ENCODE measurements at regions not wholly inside any gene's neighbourhood (a gene's known extent, or its start where the extent isn't known, plus 50 kb on each side); places are given as distances from the start of the nearest gene placed in this dataset.

DNA sequence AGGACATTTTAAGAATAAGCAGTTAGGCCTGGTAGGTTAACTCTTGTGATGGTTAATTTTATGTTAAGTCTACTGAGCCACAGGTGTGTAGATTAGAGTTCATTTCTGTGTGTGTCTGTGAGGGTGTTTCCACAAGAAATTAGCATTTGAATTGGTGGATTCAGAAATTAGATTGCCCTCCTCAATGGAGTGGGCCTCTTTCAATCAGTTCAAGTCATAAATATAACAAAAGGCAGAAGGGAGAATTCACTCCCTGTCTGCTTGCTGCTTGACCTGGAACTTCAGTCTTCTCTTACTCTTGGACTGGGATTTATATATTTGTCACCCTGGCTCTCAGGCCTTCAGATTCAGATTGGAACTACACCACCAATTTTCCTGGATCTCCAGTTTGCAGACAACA is 55.3 kb upstream of the POM121L12 start:
- DNase-seq (ENCODE audit: low spot score) = no peak
- in situ Hi-C loops (cut with HindIII; ENCODE audit: low sequenced_read_pairs) = no loop called here

DNA sequence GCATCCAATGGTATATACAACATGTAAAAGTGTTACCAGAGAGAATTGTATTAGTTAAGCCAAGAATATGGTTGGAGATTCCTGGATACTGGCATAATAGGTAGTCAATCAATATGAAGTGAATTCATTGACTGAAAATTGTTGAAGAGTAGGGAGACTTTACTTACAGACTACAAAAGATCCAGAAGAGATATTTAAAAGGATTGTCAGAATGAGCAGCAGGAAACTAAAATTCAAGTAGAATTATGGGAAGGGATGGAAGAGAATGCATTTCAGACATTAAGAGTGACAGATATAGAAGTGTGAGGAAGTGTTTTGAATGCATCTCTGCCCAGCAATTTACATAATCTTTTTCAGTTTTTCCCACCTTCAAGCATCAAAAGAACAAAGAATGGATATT is 62.3 kb upstream of the POM121L12 start:
- in situ Hi-C loops (cut with HindIII; ENCODE audit: low sequenced_read_pairs) = no loop called here
- no peak for DNase-seq (ENCODE audit: low spot score)

DNA sequence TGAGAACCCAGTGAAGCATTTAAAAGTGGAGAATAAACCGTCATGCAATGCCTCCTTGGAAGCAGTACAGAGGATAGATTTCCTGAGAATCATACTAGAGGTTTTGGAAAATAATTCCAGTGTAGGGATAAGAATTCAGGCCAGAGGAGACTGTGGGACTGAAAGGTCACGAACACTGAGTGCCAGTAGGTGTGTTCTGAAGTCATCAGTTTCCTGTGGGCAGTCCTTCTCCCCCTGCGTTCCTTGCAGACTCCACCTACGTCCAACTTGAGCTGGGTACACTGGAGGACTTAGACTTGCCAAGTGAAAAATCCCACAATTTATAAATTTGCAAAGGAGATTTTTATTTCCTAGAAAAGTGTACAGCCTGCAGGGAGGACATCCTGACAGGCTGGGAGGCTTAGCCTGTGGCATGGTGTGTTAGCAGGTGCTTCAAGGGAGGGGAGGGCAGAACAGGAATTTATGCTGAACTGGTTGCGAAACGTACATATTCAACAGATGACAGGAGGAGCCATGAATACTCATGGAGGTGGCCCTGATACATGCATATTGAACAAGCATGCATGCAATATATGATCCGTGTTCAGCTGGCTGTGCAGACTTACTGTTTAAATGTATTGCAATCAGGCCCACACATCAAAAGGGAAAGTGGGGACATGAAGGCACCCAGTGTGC is 72.9 kb upstream of the POM121L12 start:
- in situ Hi-C loops (cut with HindIII; ENCODE audit: low sequenced_read_pairs) = no loop called here
- DNase-seq (ENCODE audit: low spot score) = no peak

DNA sequence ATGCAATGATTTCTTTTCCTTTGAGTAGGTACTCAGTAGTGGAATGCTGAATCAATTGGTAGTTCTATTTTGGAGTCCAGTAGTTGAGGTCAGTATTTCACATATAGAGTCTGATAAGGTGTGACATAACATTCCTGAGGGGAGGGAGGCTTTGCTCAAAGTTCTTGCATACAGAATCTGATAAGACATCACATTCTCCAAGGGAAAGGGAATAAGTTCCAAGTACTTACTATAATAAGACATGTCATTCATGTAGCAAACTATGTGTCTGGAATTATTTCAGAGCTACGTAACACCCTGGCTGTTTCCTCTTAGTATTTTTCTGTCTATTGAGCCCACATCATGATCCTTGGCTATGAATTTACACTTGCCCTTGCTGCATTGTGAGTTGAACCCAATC is 74.3 kb upstream of the POM121L12 start:
- no peak for DNase-seq (ENCODE audit: low spot score)
- in situ Hi-C loops (cut with HindIII; ENCODE audit: low sequenced_read_pairs) = no loop called here

DNA sequence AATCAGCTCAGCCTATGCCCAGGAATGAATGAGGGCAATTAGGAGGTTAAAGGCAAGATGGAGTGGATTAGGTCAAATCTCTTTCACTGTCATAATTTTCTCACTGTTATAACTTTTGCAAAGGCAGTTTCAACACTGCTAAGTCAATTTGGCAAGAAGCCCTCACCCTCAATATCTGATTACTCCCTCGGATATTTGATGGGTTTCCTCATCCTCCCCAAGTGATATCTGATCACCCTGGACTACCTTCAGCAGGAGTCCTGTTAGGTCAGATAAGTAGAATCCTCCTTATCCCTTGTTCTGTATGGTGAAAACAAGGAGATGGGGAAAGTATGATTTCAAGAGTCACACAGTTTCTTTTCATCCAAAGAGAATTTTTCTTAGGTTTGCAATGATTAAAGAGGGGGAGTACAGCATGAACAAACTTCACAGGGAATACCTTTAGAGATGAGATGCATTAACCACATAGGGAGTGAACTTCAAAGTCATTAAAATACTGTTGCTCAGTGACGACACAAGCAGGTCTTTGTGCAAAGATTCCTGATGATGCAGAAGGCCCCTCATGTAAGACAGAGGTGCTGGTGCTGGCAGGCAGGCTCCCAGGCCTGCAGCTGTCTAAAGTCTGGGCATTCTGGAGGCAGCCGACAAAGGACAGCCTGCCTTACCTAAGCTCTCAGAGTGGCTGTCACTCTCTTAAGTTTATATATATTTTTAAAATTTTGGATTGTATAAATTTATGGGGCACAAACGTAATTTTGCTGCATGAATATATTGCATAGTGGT is 75.4 kb upstream of the POM121L12 start:
- no peak for DNase-seq (ENCODE audit: low spot score)
- in situ Hi-C loops (cut with HindIII; ENCODE audit: low sequenced_read_pairs) = no loop called here

DNA sequence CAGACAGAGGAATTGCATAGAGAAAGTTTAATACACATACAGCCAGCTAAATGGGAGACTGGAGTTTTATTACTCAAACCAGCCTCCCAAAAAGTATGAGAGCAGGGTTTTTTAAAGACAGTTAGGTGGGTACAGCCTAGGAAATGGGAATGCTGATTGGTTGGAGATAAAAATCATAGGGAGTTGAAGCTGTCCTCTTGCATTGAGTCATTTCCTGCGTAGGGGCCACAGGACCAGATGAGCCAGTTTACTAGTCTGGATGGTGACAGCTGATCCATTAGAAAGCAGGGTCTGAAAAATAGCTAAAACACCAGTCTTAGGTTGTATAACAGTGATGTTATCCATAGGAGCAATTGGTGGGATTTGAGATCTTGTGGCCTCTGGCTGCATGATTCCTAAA is 76.1 kb upstream of the POM121L12 start:
- in situ Hi-C loops (cut with HindIII; ENCODE audit: low sequenced_read_pairs) = no loop called here
- DNase-seq (ENCODE audit: low spot score) = no peak

DNA sequence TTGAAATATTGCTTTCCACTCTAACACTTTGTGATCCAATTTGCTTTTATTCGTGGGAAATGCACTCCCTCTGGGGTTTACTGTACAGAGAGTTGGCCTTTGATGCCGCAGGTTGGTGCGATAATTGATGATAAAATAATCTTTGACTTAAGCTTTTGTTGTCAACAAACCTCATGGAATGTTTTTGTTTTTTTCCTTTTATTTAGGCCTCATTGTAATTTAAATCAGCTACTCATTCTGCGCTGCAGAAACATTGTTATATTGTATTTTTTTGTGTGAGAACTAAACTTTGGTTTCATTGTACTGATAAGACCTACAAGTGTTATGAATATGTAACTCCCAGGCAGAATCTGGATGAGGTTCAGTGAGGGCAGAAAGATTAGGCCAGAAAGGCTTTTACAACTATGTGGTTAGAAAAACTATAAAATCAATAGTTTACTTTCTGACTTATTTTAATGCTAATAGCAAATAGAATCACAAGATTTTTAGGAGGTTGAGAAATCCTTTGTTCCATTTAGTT is 76.8 kb upstream of the POM121L12 start:
- DNase-seq (ENCODE audit: low spot score) = no peak
- in situ Hi-C loops (cut with HindIII; ENCODE audit: low sequenced_read_pairs) = no loop called here

DNA sequence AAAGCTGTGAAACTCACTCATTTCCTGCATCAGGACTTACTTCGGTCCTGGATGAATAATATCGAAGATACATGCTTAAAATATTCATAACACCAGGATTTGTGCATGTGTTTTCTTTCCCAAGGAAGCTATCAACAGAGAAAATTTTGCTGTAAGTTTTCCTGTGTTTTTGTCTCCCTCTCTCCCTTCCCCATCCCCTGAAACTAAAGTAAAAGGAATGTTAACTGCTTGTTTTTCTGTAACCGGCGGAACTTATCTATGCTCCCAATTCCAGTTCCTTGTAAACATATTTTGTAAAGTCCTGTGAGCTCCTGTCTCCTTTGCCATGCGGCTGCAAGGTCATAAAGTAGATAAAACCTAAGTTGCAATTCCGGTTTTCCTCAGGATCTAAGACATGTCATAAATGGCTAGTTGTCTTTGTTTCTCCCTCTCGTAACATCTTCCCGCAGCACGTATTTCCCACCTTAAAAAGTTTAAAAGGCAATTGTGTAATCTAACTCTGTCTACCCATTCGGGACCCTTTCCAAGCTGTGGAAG is 79.0 kb upstream of the POM121L12 start:
- DNase-seq (ENCODE audit: low spot score) = no peak
- in situ Hi-C loops (cut with HindIII; ENCODE audit: low sequenced_read_pairs) = no loop called here

DNA sequence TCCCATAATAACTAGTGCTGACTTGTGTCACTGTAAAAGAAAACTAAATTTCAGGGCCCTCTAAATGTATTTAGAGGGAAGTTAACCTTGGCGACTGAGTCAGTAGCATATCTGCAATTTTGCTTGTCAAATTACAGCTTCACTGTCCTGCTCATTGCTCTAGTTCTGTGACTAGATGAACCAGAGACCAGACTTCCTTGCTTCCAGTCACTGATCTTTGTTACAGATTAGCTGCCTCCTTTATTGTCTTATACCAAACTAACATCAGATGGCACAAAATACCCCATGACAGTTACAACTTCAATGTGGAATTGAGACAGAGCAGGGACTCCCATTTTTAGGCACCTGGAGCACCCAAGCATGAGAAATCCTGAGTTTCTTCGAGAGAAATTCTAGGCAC is 79.9 kb upstream of the POM121L12 start:
- no peak for DNase-seq (ENCODE audit: low spot score)
- in situ Hi-C loops (cut with HindIII; ENCODE audit: low sequenced_read_pairs) = no loop called here

DNA sequence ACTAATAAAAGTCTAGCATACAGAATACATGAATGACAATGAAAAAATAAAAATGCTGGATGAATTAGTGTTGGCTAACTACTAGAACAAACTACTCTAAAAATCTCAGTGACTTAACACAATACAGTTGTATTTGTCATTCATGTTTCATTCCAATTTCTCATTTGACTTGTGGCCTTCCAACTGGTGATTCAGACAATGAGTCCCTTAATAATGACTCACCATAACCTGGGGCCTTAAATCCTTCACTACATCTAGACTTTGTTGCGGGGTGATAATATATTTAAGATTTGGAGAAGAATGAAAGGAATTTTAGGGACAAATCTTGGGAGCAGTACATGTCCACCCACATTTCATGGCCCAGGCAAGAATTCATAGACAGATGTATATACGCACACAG is 90.5 kb upstream of the POM121L12 start:
- in situ Hi-C loops (cut with HindIII; ENCODE audit: low sequenced_read_pairs) = no loop called here
- no peak for DNase-seq (ENCODE audit: low spot score)

DNA sequence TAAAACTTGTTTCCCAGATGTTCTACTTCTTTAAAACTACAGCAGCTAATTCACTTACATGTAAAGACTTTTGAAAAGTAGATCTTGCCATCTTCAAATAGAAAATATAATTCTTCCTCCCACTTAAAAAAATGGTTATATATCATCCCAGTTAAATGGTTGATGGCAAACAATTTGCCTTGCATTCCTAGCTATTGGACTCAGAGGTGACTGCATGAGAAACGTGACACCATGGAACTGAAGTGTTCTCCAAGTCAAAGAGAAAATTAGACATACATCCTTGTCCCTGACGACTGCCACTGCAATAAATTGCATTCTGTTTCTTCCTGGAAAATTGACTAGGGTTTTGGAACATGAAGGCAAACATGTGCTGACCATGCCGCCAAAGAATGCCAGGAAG is 95.0 kb upstream of the POM121L12 start:
- in situ Hi-C loops (cut with HindIII; ENCODE audit: low sequenced_read_pairs) = no loop called here
- no peak for DNase-seq (ENCODE audit: low spot score)

DNA sequence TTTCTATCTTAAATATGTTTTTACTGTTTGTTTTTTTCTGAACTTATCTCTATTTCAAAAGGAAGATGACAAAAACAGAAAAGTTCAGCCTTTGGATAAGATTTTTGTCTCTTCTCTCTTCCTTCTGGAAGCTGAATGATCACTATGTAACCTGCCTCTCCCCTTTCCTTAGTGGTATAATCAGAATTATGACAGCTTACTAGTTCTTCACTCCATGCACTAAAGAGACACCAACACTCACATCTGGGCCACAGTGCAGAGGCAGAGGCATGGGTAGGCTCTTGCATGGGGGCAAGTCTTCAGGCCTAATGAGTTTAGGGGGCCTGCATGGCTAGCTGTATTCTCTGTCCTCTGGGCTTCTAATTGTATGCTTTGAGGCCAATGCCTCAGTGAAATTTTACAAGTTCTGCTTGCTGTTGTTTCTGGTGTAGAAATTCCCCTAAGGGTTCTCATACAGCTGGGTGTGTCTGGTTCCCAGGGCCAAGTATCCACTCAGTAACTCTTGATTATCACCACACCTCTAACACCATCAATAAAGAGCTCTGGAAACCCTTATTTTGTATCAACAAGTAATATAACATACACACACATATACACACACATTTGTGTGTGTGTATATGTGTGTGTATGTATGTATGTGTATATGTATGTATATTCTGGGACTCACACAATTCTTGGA is 96.8 kb upstream of the POM121L12 start:
- DNase-seq (ENCODE audit: low spot score) = no peak
- in situ Hi-C loops (cut with HindIII; ENCODE audit: low sequenced_read_pairs) = no loop called here

DNA sequence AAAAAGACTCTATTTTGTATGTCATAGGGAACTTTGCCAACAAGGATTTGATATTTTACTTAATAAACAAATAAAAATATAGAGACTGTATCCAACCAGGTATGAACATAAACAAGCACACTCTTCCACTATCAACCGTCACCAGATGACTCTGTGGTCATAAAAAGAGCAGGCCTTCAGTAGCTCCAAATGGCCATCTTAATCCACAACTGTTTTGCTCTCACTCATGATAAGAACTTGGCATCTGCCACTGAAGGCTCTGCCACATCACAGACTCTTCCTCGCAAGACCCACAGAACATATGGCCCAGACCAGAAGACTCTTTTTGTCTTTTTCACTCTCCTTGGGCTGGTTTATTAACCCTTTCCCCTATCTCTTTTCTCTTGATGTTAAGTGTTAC is 98.7 kb upstream of the POM121L12 start:
- in situ Hi-C loops (cut with HindIII; ENCODE audit: low sequenced_read_pairs) = no loop called here
- DNase-seq (ENCODE audit: low spot score) = no peak

DNA sequence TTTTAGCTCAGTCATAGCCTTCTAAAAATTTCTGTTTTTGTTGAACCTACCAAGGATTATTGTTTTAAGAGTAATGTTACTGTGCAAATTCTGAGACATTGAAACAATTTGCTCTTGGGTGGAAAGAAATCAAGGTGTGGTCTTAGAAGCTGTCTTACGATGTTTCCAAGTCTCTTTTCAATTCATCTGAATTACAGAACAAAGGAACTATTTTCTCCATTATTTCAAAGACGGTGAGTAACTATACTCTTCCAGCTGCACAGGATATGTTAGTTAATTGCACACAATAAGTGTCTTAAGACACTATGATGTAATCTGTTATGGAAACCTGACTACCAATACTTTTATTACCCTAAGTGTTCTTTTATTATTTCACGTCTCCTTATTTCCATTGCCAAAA is 106.8 kb upstream of the POM121L12 start:
- no peak for DNase-seq (ENCODE audit: low spot score)
- in situ Hi-C loops (cut with HindIII; ENCODE audit: low sequenced_read_pairs) = no loop called here

DNA sequence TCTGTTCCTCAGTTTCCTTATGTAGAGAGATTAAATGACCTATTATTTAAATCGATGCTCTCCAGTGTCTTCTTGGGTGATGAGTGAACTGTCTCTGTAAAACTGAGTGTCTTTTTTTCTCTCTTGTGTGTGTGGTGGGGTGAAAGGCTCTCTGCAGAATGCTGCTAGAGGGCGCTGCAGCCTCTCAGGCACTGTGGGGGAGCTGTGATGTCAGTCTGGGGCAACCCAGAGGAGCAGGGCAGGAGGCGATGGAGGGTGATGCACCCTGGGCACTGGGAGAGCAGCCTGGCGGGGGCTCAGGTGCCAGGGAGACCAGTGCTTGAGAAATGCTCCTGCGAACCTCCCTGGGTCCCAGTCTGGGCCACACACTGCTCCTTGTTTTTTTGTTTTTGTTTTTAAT is 110.1 kb upstream of the POM121L12 start:
- no peak for DNase-seq (ENCODE audit: low spot score)
- in situ Hi-C loops (cut with HindIII; ENCODE audit: low sequenced_read_pairs) = no loop called here

DNA sequence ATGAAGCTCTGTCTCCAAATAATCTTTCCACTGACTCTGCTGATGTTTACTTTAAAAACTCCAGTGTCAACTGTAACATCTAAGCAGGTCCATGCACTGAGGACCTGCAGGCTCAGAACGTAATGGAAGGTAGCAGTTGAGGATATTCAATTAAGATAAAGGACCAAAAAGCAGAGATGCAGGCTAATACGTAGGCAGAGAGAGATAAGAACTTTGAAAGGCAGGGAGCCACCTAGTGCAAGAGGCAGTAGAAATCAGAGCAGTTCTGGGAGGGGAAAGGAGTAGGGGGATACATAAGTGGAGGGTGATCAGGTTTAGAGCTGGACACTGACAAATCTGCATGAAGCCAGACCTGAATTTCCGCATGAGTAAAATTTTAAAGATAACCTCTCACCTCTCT is 114.5 kb upstream of the POM121L12 start:
- no peak for DNase-seq (ENCODE audit: low spot score)
- in situ Hi-C loops (cut with HindIII; ENCODE audit: low sequenced_read_pairs) = no loop called here

DNA sequence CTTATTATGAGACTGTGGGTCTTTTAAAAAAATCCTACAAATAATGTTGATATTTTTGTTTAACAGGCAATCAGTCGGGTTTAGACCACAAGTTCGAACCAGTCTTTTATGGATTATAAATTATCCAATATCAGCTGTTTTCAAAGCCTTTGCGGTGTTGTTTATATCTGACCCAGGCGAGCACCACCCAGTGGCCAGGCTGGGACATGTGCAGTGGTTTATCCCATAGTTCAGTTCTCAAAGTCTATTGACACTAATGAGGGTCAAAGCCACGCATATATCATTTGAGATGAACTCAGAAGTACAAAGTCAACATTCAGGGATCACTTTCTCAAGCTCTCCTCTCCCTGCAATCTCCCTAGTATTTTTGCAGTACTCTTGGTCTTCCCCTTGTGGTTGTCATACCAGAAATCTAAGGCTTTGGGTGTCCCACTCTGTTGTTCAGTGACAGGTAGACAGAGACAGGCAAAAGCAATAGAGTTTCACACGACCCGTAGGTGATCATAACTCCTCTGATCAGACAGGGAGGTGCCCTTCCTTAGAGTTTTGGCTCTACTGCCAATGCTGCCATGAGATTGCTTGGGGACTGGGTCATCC is 117.4 kb upstream of the POM121L12 start:
- no peak for DNase-seq (ENCODE audit: low spot score)
- in situ Hi-C loops (cut with HindIII; ENCODE audit: low sequenced_read_pairs) = no loop called here

DNA sequence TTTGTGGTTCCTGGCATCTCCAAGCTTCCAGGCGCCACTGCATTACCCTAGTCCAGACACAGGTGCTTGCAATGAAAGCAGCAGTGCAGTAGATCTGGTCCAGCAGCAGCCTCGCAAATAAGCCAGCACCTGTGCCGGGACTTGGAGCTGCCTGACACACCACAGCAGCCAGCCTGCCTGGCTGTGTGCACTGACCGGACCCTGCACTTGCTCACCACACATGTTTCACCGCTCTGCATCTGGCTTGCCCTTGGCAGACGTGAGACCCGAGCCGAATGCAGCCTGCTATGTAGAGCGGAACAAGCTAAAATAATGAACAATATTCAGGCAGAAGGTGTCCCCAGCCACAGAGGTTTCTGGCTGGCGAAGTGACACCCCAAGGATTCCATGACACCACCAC is 123.6 kb upstream of the POM121L12 start:
- in situ Hi-C loops (cut with HindIII; ENCODE audit: low sequenced_read_pairs) = no loop called here
- no peak for DNase-seq (ENCODE audit: low spot score)

DNA sequence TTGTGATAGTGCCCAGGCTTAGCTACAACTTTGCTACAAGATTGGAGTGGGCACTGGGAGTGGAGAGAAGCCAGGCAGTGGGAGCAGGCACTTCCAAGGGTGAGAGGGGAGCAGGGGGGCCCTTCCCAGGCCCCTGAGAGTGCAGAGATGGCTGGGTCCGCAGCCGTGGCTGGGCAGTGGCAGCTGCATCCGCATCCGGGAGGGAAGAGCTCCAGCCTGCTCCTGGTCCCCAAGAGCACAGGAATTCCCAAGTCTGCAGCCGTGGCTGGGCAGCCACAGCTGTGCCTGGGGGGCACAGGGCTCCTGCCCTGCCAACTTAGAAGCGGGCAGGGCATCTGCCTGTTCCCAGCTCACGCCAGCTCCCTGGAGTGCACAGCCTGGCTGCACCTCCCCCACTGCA is 124.1 kb upstream of the POM121L12 start:
- in situ Hi-C loops (cut with HindIII; ENCODE audit: low sequenced_read_pairs) = no loop called here
- DNase-seq (ENCODE audit: low spot score) = no peak

DNA sequence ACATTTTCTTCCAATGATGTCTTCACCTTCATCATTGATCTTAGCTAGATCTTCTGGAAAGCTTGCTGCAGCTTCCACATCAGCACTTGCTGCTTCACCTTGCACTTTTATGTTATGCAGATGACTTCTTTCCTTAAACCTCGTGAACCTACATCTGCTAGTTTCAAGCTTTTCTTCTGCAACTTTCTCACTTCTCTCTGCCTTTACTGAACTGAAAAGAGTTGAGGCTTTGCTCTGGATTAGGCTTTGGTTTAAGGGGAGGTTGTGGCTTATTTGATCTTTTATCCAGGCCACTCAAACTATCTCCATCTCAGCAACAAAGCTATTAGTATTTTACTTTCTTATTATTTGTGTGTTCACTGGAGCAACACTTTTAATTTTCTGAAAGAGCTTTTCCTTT is 125.5 kb upstream of the POM121L12 start:
- in situ Hi-C loops (cut with HindIII; ENCODE audit: low sequenced_read_pairs) = no loop called here
- DNase-seq (ENCODE audit: low spot score) = no peak
